ENCODE measurements at regions not wholly inside any gene's neighbourhood (a gene's known extent, or its start where the extent isn't known, plus 50 kb on each side); places are given as distances from the start of the nearest gene placed in this dataset.

DNA sequence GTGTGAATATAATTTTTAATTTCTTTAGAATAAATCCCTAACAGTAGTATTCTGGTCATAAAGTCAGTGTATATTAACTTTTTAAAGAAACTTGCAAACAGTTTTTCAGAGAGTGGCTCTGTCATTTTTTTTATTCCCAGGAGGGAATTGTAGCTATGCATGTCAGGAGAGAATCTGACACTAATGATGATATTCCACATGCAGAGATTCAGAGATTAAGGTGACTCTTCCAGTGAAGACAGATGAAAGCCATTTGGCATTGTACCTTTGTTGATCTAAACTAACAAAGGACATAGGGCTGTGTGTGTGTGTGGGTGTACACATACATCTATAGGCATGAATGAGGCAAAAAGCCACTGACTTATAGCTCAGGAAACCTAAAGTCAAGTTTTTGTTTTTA, 99.9 kb downstream of the TNFSF13B start:
- no peak for TF ChIP-seq POLR2AphosphoS5 (IDR thresholded peaks at IDR 0.05)
- TF ChIP-seq, protein P1, sequence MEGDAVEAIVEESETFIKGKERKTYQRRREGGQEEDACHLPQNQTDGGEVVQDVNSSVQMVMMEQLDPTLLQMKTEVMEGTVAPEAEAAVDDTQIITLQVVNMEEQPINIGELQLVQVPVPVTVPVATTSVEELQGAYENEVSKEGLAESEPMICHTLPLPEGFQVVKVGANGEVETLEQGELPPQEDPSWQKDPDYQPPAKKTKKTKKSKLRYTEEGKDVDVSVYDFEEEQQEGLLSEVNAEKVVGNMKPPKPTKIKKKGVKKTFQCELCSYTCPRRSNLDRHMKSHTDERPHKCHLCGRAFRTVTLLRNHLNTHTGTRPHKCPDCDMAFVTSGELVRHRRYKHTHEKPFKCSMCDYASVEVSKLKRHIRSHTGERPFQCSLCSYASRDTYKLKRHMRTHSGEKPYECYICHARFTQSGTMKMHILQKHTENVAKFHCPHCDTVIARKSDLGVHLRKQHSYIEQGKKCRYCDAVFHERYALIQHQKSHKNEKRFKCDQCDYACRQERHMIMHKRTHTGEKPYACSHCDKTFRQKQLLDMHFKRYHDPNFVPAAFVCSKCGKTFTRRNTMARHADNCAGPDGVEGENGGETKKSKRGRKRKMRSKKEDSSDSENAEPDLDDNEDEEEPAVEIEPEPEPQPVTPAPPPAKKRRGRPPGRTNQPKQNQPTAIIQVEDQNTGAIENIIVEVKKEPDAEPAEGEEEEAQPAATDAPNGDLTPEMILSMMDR (IDR thresholded peaks at IDR 0.05 in 8 of 11, conservative IDR thresholded peaks at IDR 0.05 in 3 of 11) = no peak
- TF ChIP-seq POLR2A (IDR thresholded peaks at IDR 0.05) = no peak

All from spleen (tissue), 7 donors.